Stimulated activated CD4-positive, alpha-beta T cell treated with anti-CD3 and anti-CD28 coated beads, Interleukin-15, amount 100 ng/mL, for 24 hours (primary cell): ENCODE measurements at regions not wholly inside any gene's neighbourhood (a gene's known extent, or its start where the extent isn't known, plus 50 kb on each side); places are given as distances from the start of the nearest gene placed in this dataset.

ENCODE experiments used
- DNase-seq: peaks from one replicate; pipeline ENCODE4 v3.0.0-alpha.2; 2020

- no peak for DNase-seq
These were observed 75.2 kb upstream of the UBAC2 start for GRCh38 chr13:99125326-99125915.

- no peak for DNase-seq
These were observed 73.8 kb upstream of the UBAC2 start for GRCh38 chr13:99126821-99127220.

- DNase-seq, result no peak
These were observed 71.6 kb upstream of the UBAC2 start for GRCh38 chr13:99129050-99129449.

- no peak for DNase-seq
These were observed 70.7 kb upstream of the UBAC2 start for GRCh38 chr13:99129951-99130350.

GRCh38 chr13:99131410-99131809, 69.2 kb upstream of the UBAC2 start:
- DNase-seq, result no peak

GRCh38 chr13:99132295-99132835, 68.3 kb upstream of the UBAC2 start:
- DNase-seq, result no peak

- no peak for DNase-seq
These were observed 67.4 kb upstream of the UBAC2 start for GRCh38 chr13:99133230-99133629.

GRCh38 chr13:99133848-99134247, 66.8 kb upstream of the UBAC2 start:
- DNase-seq, result no peak

- no peak for DNase-seq
These were observed 65.1 kb upstream of the UBAC2 start for GRCh38 chr13:99135591-99135990.

- no peak for DNase-seq
These were observed 64.2 kb upstream of the UBAC2 start for GRCh38 chr13:99136427-99136954.

- no peak for DNase-seq
These were observed 59.8 kb upstream of the UBAC2 start for GRCh38 chr13:99140831-99141230.

GRCh38 chr13:99143904-99144303, 56.8 kb upstream of the UBAC2 start:
- DNase-seq, result no peak

- DNase-seq, result no peak
These were observed 56.3 kb upstream of the UBAC2 start for GRCh38 chr13:99144306-99144705.

- no peak for DNase-seq
These were observed 55.2 kb upstream of the UBAC2 start for GRCh38 chr13:99145461-99145860.

- no peak for DNase-seq
These were observed 49.9 kb upstream of the UBAC2 start for GRCh38 chr13:99150575-99151361.
